ENCODE measurements at regions not wholly inside any gene's neighbourhood (a gene's known extent, or its start where the extent isn't known, plus 50 kb on each side); places are given as distances from the start of the nearest gene placed in this dataset.

GRCh38 chr6:168909288-168909687 is 344.4 kb downstream of the THBS2 start:
- no peak for DNase-seq

- DNase-seq, result no peak
Observed at GRCh38 chr6:168908887-168909286, 344.8 kb downstream of the THBS2 start.

- DNase-seq, result no peak
Observed at GRCh38 chr6:168908166-168908565, 345.5 kb downstream of the THBS2 start.

- DNase-seq, result no peak
Observed at GRCh38 chr6:168906391-168906790, 347.3 kb downstream of the THBS2 start.

GRCh38 chr6:168905451-168906090 is 348.1 kb downstream of the THBS2 start:
- no peak for DNase-seq

- DNase-seq, result no peak
Observed at GRCh38 chr6:168903613-168904345, 349.9 kb downstream of the THBS2 start.

- no peak for DNase-seq
Observed at GRCh38 chr6:168902075-168902474, 351.6 kb downstream of the THBS2 start.

- DNase-seq, result no peak
Observed at GRCh38 chr6:168901076-168901475, 352.6 kb downstream of the THBS2 start.

GRCh38 chr6:168896321-168896720 is 357.3 kb downstream of the THBS2 start:
- DNase-seq, result no peak

- DNase-seq, result peak; percentile 63 to 74
Observed at GRCh38 chr6:168895102-168895812, 358.4 kb downstream of the THBS2 start.

- no peak for DNase-seq
Observed at GRCh38 chr6:168892031-168892430, 361.6 kb downstream of the THBS2 start.

- no peak for DNase-seq
Observed at GRCh38 chr6:168890981-168891365, 362.7 kb downstream of the THBS2 start.

- DNase-seq, result no peak
Observed at GRCh38 chr6:168890306-168890980, 363.2 kb downstream of the THBS2 start.

- DNase-seq, result no peak
Observed at GRCh38 chr6:168888786-168889345, 364.8 kb downstream of the THBS2 start.

GRCh38 chr6:168888102-168888501 is 365.5 kb downstream of the THBS2 start:
- DNase-seq, result no peak

GRCh38 chr6:168887621-168888020 is 366.0 kb downstream of the THBS2 start:
- no peak for DNase-seq

- no peak for DNase-seq
Observed at GRCh38 chr6:168886964-168887363, 366.7 kb downstream of the THBS2 start.

GRCh38 chr6:168885751-168886742 is 367.6 kb downstream of the THBS2 start:
- no peak for DNase-seq

- no peak for DNase-seq
Observed at GRCh38 chr6:168885196-168885595, 368.4 kb downstream of the THBS2 start.

GRCh38 chr6:168884646-168885086 is 369.0 kb downstream of the THBS2 start:
- DNase-seq, result peak; percentile 52 to 58
